ENCODE measurements at regions not wholly inside any gene's neighbourhood (a gene's known extent, or its start where the extent isn't known, plus 50 kb on each side); places are given as distances from the start of the nearest gene placed in this dataset.

DNA sequence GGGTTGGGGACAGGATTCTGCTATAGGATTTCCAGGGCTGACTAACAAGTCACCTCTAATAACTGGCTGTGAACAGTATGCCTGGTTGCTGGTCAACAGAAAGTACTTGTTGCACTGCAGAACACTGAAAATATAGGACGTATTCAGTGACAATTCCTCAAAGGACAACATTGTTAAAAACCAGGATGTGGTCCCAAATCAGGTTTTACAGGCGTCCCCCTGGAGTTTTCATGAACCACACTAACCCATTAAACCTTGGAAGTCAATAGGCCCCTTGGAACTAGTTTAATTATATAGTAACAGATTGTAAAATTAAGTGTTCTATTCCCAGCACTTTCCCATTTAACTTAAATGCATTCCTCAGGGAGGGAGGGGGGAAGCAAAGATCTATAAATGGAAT, 495.4 kb downstream of the TBC1D4 start (continued):
- TF ChIP-seq CTBP2 (IDR thresholded peaks at IDR 0.05; ENCODE audit: borderline replicate concordance, insufficient read depth, insufficient read length, low read length) (no peak), BACH1 (IDR thresholded peaks at IDR 0.05; ENCODE audit: low read length) (no peak), KDM4A (IDR thresholded peaks at IDR 0.05; ENCODE audit: low read depth, low read length, severe bottlenecking) (no peak), GTF2F1 (IDR thresholded peaks at IDR 0.05; ENCODE audit: borderline replicate concordance, low read depth, low read length) (no peak)
- TF ChIP-seq, protein P1, sequence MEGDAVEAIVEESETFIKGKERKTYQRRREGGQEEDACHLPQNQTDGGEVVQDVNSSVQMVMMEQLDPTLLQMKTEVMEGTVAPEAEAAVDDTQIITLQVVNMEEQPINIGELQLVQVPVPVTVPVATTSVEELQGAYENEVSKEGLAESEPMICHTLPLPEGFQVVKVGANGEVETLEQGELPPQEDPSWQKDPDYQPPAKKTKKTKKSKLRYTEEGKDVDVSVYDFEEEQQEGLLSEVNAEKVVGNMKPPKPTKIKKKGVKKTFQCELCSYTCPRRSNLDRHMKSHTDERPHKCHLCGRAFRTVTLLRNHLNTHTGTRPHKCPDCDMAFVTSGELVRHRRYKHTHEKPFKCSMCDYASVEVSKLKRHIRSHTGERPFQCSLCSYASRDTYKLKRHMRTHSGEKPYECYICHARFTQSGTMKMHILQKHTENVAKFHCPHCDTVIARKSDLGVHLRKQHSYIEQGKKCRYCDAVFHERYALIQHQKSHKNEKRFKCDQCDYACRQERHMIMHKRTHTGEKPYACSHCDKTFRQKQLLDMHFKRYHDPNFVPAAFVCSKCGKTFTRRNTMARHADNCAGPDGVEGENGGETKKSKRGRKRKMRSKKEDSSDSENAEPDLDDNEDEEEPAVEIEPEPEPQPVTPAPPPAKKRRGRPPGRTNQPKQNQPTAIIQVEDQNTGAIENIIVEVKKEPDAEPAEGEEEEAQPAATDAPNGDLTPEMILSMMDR (IDR thresholded peaks at IDR 0.05; ENCODE audit: control extremely low read depth in 1 of 3, insufficient read depth in 1 of 3, low read depth in 1 of 3, low read length in 3 of 3), result no peak
